ENCODE measurements at regions not wholly inside any gene's neighbourhood (a gene's known extent, or its start where the extent isn't known, plus 50 kb on each side); places are given as distances from the start of the nearest gene placed in this dataset.

- Histone ChIP-seq H3K4me1 (ENCODE audit: insufficient read depth, low read length, poor library complexity, severe bottlenecking) (no peaks in the 10 kb centered on the region), H3K79me2 (ENCODE audit: insufficient read depth, low read depth, low read length) (no peaks in the 10 kb centered on the region), H3K36me3 (ENCODE audit: insufficient read depth, low read length) (no peaks in the 10 kb centered on the region), H4K20me1 (ENCODE audit: insufficient read depth, low read length) (no peaks in the 10 kb centered on the region), H3K4me3 (ENCODE audit: low read depth, low read length, poor library complexity, severe bottlenecking) (no peak overlapping the region), H3K27ac (ENCODE audit: low read depth, low read length, poor library complexity, severe bottlenecking) (no peak overlapping the region), H3K9me3 (ENCODE audit: low read length) (no peaks in the 10 kb centered on the region), H3K9me2 (ENCODE audit: insufficient read depth, low read length) (no peaks in the 10 kb centered on the region), H2AFZ (ENCODE audit: low read length) (no peak overlapping the region), H3K4me2 (ENCODE audit: low read length) (no peak overlapping the region)
- BruUV-seq (replicated peaks) = no TSS peak
- CTCF ChIA-PET (ENCODE audit: unreplicated experiment) = no interaction called here
- POLR2A ChIA-PET = interaction anchor here (0.6 kb wide), 2 partner anchors 342 to 948 kb away, joined by 3 read pairs; no protein-coding TSS in a partner anchor
- TF ChIP-seq CTCF (conservative IDR thresholded peaks at IDR 0.05; ENCODE audit: low read length) = no peak
- TF ChIP-seq EZH2phosphoT487 (IDR thresholded peaks at IDR 0.05; ENCODE audit: borderline replicate concordance, low read depth, low read length) = no peak
- intact Hi-C loops (cut with micrococcal nuclease; ENCODE audit: unreplicated experiment) = no loop called here
- DNase-seq (ENCODE audit: low spot score) = no peak
Observed at GRCh38 chr4:176963121-176963520, 170.4 kb upstream of the VEGFC start.

GRCh38 chr4:176964116-176964691 is 171.5 kb upstream of the VEGFC start:
- no peak overlapping the region for H3K27ac ChIP-seq (ENCODE audit: low read depth, low read length, poor library complexity, severe bottlenecking)
- ChIA-PET CTCF (ENCODE audit: unreplicated experiment) (no interaction called here), POLR2A (interaction anchor here (0.7 kb wide), 1 partner anchor 97 kb away, joined by 4 read pairs; no protein-coding TSS in a partner anchor)
- H3K4me3 ChIP-seq (ENCODE audit: low read depth, low read length, poor library complexity, severe bottlenecking) = no peak overlapping the region
- no peaks in the 10 kb centered on the region for H4K20me1 ChIP-seq (ENCODE audit: insufficient read depth, low read length)
- DNase-seq (ENCODE audit: low spot score) = peak; percentile 1
- H3K36me3 ChIP-seq (ENCODE audit: insufficient read depth, low read length) = no peaks in the 10 kb centered on the region
- H3K9me2 ChIP-seq (ENCODE audit: insufficient read depth, low read length) = no peaks in the 10 kb centered on the region
- intact Hi-C loops (cut with micrococcal nuclease; ENCODE audit: unreplicated experiment) = no loop called here
- H3K79me2 ChIP-seq (ENCODE audit: insufficient read depth, low read depth, low read length) = no peaks in the 10 kb centered on the region
- TF ChIP-seq CTCF (conservative IDR thresholded peaks at IDR 0.05; ENCODE audit: low read length) (peak; percentile 66), EZH2phosphoT487 (IDR thresholded peaks at IDR 0.05; ENCODE audit: borderline replicate concordance, low read depth, low read length) (no peak)
- BruUV-seq (replicated peaks) = no TSS peak
- H3K9me3 ChIP-seq (ENCODE audit: low read length) = no peaks in the 10 kb centered on the region
- no peak overlapping the region for H3K4me2 ChIP-seq (ENCODE audit: low read length)
- no peaks in the 10 kb centered on the region for H3K4me1 ChIP-seq (ENCODE audit: insufficient read depth, low read length, poor library complexity, severe bottlenecking)
- H2AFZ ChIP-seq (ENCODE audit: low read length) = no peak overlapping the region

- Histone ChIP-seq H3K4me3 (ENCODE audit: low read depth, low read length, poor library complexity, severe bottlenecking) (no peak overlapping the region), H3K36me3 (ENCODE audit: insufficient read depth, low read length) (no peaks in the 10 kb centered on the region), H3K4me1 (ENCODE audit: insufficient read depth, low read length, poor library complexity, severe bottlenecking) (no peaks in the 10 kb centered on the region), H3K79me2 (ENCODE audit: insufficient read depth, low read depth, low read length) (no peaks in the 10 kb centered on the region), H3K9me3 (ENCODE audit: low read length) (no peaks in the 10 kb centered on the region), H4K20me1 (ENCODE audit: insufficient read depth, low read length) (no peaks in the 10 kb centered on the region), H2AFZ (ENCODE audit: low read length) (no peak overlapping the region), H3K4me2 (ENCODE audit: low read length) (no peak overlapping the region), H3K27ac (ENCODE audit: low read depth, low read length, poor library complexity, severe bottlenecking) (no peak overlapping the region), H3K9me2 (ENCODE audit: insufficient read depth, low read length) (no peaks in the 10 kb centered on the region)
- no TSS peak for BruUV-seq (replicated peaks)
- ChIA-PET CTCF (ENCODE audit: unreplicated experiment) (no interaction called here), POLR2A (no interaction called here)
- no peak for DNase-seq (ENCODE audit: low spot score)
- intact Hi-C loops (cut with micrococcal nuclease; ENCODE audit: unreplicated experiment) = no loop called here
- no peak for TF ChIP-seq EZH2phosphoT487 (IDR thresholded peaks at IDR 0.05; ENCODE audit: borderline replicate concordance, low read depth, low read length)
- no peak for TF ChIP-seq CTCF (conservative IDR thresholded peaks at IDR 0.05; ENCODE audit: low read length)
Observed at GRCh38 chr4:176967586-176967985, 174.9 kb upstream of the VEGFC start.
